ENCODE measurements at regions not wholly inside any gene's neighbourhood (a gene's known extent, or its start where the extent isn't known, plus 50 kb on each side); places are given as distances from the start of the nearest gene placed in this dataset.

DNA sequence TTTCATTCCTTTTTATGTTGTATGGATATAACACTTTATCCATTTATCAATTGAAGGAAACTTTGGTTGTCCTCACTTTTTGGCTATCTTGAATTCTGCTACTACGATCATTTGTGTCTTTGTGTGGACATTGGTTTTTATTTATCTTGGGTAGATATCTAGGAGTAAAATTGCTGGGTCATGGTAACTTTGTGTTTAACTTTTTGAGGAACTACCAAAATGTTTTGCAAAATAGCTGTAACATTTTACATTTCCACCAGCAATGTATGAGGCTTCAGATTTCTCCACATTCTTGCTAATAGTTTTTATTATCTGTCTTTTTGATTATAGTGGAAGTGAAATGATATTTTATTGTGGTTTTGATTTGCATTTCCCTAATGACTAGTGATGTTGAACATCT, 55.6 kb downstream of the TLNRD1 start:
- TF ChIP-seq, protein P1, sequence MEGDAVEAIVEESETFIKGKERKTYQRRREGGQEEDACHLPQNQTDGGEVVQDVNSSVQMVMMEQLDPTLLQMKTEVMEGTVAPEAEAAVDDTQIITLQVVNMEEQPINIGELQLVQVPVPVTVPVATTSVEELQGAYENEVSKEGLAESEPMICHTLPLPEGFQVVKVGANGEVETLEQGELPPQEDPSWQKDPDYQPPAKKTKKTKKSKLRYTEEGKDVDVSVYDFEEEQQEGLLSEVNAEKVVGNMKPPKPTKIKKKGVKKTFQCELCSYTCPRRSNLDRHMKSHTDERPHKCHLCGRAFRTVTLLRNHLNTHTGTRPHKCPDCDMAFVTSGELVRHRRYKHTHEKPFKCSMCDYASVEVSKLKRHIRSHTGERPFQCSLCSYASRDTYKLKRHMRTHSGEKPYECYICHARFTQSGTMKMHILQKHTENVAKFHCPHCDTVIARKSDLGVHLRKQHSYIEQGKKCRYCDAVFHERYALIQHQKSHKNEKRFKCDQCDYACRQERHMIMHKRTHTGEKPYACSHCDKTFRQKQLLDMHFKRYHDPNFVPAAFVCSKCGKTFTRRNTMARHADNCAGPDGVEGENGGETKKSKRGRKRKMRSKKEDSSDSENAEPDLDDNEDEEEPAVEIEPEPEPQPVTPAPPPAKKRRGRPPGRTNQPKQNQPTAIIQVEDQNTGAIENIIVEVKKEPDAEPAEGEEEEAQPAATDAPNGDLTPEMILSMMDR (IDR thresholded peaks at IDR 0.05) = no peak
- no peaks in the 10 kb centered on the region for H3K9me3 Mint-ChIP-seq
- no peak overlapping the region for H3K4me3 Mint-ChIP-seq
- CTCF ChIA-PET = interaction anchor here (1.5 kb wide), 1 partner anchor 210 kb away, joined by 3 read pairs; no protein-coding TSS in a partner anchor
- ATAC-seq (ENCODE audit: low read depth) = no peak
- H3K36me3 Mint-ChIP-seq (ENCODE audit: low read depth) = no peaks in the 10 kb centered on the region
- DNase-seq = no peak
- no peak overlapping the region for H3K27ac Mint-ChIP-seq
- H3K4me1 Mint-ChIP-seq = peaks cover 15% of the 10 kb centered on the region
- intact Hi-C loops (cut with micrococcal nuclease) = no loop called here
- H3K27me3 Mint-ChIP-seq = peaks cover 3% of the 10 kb centered on the region
- POLR2A ChIA-PET = no interaction called here

DNA sequence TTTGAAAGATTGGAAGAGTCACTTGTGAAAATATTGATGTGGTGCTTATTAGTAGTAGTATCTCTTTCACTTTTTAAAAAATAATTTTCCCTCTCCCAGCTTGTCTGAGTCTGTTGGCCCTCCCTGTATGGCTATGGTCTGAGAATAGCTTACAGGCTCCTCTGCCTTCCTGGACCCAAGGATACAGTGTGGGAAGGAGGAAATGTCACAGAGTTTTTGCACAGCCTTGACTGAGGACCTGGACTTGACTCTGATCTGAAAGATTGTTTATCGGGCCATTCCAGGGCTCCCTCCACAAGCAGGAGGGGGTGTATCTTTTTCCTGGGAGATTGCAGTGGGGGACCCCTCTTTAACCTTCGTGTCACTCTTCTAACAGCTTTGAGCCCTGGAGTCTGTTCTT, 59.7 kb downstream of the TLNRD1 start:
- ATAC-seq (ENCODE audit: low read depth) (no peak), DNase-seq (no peak)
- TF ChIP-seq, protein P1 (IDR thresholded peaks at IDR 0.05) = no peak
- H3K36me3 Mint-ChIP-seq (ENCODE audit: low read depth) = no peaks in the 10 kb centered on the region
- peaks cover 3% of the 10 kb centered on the region for H3K27me3 Mint-ChIP-seq
- no peak overlapping the region for H3K4me3 Mint-ChIP-seq
- CTCF ChIA-PET = no interaction called here
- peaks cover 4% of the 10 kb centered on the region for H3K4me1 Mint-ChIP-seq
- intact Hi-C loops (cut with micrococcal nuclease) = no loop called here
- H3K27ac Mint-ChIP-seq = no peak overlapping the region
- no peaks in the 10 kb centered on the region for H3K9me3 Mint-ChIP-seq
- POLR2A ChIA-PET = no interaction called here

DNA sequence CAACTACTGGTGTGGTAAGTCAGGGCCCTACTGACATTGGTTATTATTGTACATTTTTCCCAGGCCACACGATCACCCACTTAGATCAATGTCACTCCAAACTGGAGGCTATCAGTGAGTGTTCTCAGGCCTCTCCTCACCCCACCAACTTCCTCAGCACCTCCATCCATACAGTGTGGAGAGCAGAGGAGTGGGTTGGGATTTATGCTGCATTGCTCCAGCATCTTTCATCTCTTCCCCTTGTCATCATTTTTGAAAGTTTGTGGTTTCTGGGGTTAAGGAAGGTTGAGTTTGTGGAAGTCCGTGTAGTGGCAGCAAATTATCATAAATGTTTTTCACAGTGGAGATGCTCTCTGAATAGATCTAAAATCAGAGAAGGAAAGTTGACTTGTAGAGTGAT, 60.2 kb downstream of the TLNRD1 start:
- DNase-seq (no peak), ATAC-seq (ENCODE audit: low read depth) (no peak)
- peaks cover 4% of the 10 kb centered on the region for H3K4me1 Mint-ChIP-seq
- no peak overlapping the region for H3K4me3 Mint-ChIP-seq
- CTCF ChIA-PET = no interaction called here
- no peaks in the 10 kb centered on the region for H3K36me3 Mint-ChIP-seq (ENCODE audit: low read depth)
- TF ChIP-seq, protein P1 (IDR thresholded peaks at IDR 0.05) = no peak
- POLR2A ChIA-PET = no interaction called here
- no peak overlapping the region for H3K27ac Mint-ChIP-seq
- intact Hi-C loops (cut with micrococcal nuclease) = no loop called here
- H3K9me3 Mint-ChIP-seq = no peaks in the 10 kb centered on the region
- peaks cover 3% of the 10 kb centered on the region for H3K27me3 Mint-ChIP-seq

DNA sequence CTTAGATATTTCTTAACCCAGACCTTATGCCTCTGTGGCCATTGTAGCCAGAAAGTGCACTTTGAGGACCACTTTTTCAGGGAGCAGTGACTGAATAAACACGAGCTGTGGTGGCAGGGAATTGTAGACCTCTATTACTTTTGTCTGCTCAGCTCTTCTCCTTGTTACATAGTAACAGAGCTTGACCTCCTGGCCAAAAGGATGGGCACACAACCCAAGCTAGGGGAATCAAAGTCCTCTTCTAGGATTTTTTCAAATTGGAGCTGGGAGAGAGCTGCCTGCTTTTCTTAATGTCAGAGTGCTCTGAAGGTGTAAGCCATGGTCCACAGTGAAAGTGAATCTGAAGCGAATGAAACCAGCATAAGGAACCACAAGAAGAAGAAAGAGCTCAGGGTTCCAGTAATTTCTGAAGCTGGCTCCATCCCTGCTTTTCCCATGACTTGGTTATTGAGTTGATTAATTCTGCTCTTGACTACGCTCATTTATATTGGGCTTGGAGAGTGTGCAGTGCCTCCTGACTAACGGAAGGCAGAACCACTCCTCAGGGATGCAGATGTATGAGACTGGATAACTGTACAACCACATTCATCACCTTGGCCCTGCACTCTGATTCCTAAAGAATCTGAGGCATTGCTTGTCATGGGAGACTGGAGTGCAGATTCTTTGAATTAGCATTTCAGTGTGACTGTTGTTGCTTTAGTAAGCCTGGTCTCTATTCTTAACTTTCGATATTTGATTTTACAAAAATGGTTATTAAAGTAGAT, 60.9 kb downstream of the TLNRD1 start:
- Mint-ChIP-seq H3K4me3 (no peak overlapping the region), H3K27ac (no peak overlapping the region), H3K27me3 (peaks cover 3% of the 10 kb centered on the region), H3K36me3 (ENCODE audit: low read depth) (no peaks in the 10 kb centered on the region), H3K4me1 (no peaks in the 10 kb centered on the region), H3K9me3 (no peaks in the 10 kb centered on the region)
- intact Hi-C loops (cut with micrococcal nuclease) = no loop called here
- TF ChIP-seq, protein P1 (IDR thresholded peaks at IDR 0.05) = no peak
- ATAC-seq (ENCODE audit: low read depth) (no peak), DNase-seq (no peak)
- POLR2A ChIA-PET = no interaction called here
- CTCF ChIA-PET = no interaction called here

DNA sequence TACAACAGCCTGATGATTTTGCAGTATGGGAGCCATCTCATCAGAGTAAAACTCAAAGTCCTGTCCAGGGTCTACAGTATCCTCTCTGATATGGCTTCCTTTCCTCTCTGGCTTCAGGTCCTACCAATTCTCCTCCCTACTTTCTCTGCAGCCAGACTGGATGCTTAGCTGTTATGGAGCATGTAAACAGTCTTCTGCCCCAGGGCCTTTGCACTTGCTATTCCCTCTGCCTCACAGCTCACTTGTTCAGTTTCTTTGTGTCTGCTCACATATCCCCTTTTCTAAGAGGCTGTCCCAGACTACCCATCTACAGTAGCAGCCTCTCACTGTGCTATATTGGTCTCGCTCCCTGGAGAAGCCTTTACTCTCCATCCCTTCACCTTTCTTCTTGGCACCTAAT, 62.2 kb downstream of the TLNRD1 start:
- intact Hi-C loops (cut with micrococcal nuclease) = no loop called here
- CTCF ChIA-PET = no interaction called here
- no peak overlapping the region for H3K4me3 Mint-ChIP-seq
- POLR2A ChIA-PET = no interaction called here
- ATAC-seq (ENCODE audit: low read depth) (no peak), DNase-seq (no peak)
- H3K27ac Mint-ChIP-seq = no peak overlapping the region
- TF ChIP-seq, protein P1 (IDR thresholded peaks at IDR 0.05) = no peak
- H3K9me3 Mint-ChIP-seq = no peaks in the 10 kb centered on the region
- H3K4me1 Mint-ChIP-seq = no peaks in the 10 kb centered on the region
- no peaks in the 10 kb centered on the region for H3K36me3 Mint-ChIP-seq (ENCODE audit: low read depth)
- peaks cover 3% of the 10 kb centered on the region for H3K27me3 Mint-ChIP-seq
